ENCODE measurements at regions not wholly inside any gene's neighbourhood (a gene's known extent, or its start where the extent isn't known, plus 50 kb on each side); places are given as distances from the start of the nearest gene placed in this dataset.

DNA sequence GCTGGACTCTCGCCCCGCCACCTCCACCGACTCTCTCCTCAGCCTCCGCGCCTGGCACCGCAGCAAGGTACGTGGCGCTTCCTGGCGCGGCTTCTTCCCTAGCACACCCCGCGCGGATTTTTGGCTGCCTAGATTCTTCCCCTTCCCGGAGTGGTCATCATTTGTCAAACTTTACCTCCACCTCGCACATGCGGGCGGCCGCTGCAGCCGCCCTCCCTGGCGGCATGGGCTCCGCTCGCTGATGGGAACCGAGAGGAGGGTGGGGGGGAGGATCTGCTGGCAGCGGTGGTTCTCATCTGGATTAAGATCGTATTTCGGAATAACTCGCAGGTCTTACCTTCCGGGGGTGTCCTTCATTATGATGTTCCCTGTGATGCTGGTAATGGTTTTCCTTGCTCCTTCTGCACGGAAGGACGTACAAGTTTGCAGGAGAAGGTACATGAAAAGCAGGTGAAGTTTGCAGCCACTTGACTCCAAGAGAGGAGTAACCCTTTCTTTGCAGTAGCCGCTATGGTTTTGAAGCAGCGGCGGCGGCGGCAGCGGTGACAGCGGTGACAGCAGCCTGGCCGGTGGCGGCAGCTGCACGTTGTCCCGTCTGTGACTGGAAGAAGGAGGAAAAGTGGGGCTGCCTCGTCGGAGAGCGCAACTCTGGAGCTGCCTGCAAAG lies 2183.9 kb upstream of the TENM3 start:
- TF ChIP-seq, protein P1, sequence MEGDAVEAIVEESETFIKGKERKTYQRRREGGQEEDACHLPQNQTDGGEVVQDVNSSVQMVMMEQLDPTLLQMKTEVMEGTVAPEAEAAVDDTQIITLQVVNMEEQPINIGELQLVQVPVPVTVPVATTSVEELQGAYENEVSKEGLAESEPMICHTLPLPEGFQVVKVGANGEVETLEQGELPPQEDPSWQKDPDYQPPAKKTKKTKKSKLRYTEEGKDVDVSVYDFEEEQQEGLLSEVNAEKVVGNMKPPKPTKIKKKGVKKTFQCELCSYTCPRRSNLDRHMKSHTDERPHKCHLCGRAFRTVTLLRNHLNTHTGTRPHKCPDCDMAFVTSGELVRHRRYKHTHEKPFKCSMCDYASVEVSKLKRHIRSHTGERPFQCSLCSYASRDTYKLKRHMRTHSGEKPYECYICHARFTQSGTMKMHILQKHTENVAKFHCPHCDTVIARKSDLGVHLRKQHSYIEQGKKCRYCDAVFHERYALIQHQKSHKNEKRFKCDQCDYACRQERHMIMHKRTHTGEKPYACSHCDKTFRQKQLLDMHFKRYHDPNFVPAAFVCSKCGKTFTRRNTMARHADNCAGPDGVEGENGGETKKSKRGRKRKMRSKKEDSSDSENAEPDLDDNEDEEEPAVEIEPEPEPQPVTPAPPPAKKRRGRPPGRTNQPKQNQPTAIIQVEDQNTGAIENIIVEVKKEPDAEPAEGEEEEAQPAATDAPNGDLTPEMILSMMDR (IDR thresholded peaks at IDR 0.05) = no peak
- no peak for TF ChIP-seq POLR2A (IDR thresholded peaks at IDR 0.05)

Data from vagina (tissue), 2 donors.